IPS-18c (cell line): ENCODE measurements at regions not wholly inside any gene's neighbourhood (a gene's known extent, or its start where the extent isn't known, plus 50 kb on each side); places are given as distances from the start of the nearest gene placed in this dataset.

Experiments
- H3K4me3 ChIP-seq: 2 replicates; pipeline ENCODE4 v1.7.0; 2013; ENCODE audit warnings: low read depth, mild to moderate bottlenecking, low read length, moderate library complexity; ENCODE audit not compliant: insufficient read depth
- H3K9me3 ChIP-seq: one replicate; pipeline ENCODE4 v1.6.1; 2013; ENCODE audit warnings: mild to moderate bottlenecking, low read length, moderate library complexity; ENCODE audit not compliant: control insufficient read depth, insufficient read depth

DNA sequence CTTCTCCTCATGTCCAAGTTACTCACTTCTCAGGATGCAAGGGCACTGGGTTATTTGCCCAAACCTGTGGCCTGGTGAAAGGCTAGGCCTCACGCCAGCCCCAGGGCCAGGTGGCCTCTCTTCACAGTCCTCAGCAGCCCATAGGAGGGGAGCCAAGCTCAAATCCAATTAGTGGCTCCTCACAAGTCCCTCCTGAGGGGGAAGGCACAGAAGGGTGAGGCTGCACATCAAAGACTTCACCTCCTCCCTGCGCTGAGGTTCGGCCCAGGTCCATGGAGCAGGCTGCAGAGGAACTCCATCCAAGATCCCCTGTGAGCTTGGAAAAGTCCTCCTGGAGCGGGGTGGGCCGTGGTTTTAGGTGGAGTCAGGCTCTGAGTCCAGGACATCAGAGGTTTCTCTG lies 320.0 kb downstream of the FOXL1 start:
- Histone ChIP-seq H3K9me3 (no peaks in the 10 kb centered on the region), H3K4me3 (no peak overlapping the region)

DNA sequence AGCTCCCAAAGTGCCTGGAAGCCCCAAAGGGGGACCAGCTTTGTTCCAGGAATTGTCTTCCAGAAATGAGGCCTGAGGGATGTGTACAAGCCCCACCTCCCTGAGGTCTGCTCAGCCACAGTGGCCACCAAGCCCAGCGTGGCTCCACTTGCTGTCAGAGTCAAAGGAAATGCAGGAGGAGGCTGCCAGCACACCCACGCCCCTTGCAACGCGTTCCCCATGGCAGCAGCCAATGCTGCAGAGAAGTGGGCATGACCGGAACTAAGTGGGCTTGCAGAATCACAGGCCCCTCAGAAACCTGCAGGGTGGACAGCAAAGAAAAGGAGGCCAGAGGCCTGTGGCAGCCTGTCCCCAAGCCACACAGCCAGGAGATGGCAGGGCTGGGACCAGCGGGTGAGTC lies 320.8 kb downstream of the FOXL1 start:
- H3K9me3 ChIP-seq = no peaks in the 10 kb centered on the region

DNA sequence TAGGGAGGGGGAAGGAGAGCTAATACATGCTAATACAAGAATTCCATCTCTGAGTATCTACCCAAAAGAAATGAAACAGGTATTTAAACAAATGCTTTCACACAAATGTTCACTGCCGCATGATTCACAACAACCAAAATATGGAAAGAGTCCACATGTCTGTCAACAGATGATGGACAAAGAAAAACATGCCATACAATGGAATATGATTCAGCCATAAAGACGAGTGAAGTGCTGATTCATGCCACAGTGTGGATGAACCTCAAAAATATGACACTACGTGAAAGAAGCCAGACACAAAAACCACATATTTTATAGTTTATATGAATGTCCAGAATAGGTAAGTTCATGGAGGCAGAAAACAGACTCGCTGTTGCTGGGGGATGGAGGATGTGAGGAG lies 321.4 kb downstream of the FOXL1 start:
- H3K4me3 ChIP-seq = no peak overlapping the region
- no peaks in the 10 kb centered on the region for H3K9me3 ChIP-seq

More for the DNA sequence above, 320.8 kb downstream of the FOXL1 start:
- H3K4me3 ChIP-seq = no peak overlapping the region

- H3K9me3 ChIP-seq = no peaks in the 10 kb centered on the region
- no peak overlapping the region for H3K4me3 ChIP-seq
Measured at GRCh38 chr16:86901483-86901882, 323.1 kb downstream of the FOXL1 start.

DNA sequence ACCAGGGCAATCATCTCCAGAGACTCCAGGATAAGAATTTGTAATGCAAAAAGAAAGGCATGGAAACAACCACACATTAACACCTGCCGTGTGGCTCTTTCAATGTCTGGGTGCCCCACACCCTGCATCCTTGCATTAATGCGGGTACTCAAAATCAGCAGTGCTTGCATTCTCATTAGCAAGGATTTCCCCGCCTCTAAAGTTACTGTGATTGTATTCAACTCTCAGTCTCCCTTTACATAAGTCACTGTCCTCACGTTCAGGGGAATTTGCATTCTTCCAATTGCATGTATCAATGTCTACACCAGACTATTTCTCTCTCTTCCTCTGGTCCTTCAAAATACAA lies 324.3 kb downstream of the FOXL1 start:
- no peaks in the 10 kb centered on the region for H3K9me3 ChIP-seq

DNA sequence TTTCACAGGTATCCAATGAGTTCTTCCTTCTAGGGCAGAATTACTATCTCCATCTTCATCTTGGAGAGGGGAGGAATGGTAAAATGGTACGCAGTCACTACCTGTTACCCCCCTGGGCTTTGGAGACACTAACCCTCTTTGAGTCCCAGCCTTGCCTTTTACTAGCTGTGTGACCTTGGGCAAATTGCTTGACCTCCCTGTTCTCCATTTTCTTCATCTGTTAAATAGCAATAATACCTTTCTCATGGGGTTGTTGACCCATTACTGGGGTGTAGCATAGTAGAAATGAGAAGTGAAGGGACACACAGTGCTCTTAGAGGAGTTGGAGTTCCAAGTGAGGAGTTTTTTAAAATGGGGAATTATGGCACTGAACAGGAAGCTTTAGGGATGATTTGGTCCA lies 324.7 kb downstream of the FOXL1 start:
- no peaks in the 10 kb centered on the region for H3K9me3 ChIP-seq
- no peak overlapping the region; the same call in 1 of the 2 replicates for H3K4me3 ChIP-seq

More for the DNA sequence above, 324.3 kb downstream of the FOXL1 start:
- H3K4me3 ChIP-seq = no peak overlapping the region; the same call in 1 of the 2 replicates

- Histone ChIP-seq H3K4me3 (no peak overlapping the region), H3K9me3 (no peaks in the 10 kb centered on the region)
Measured at GRCh38 chr16:86905302-86905701, 327.0 kb downstream of the FOXL1 start.

DNA sequence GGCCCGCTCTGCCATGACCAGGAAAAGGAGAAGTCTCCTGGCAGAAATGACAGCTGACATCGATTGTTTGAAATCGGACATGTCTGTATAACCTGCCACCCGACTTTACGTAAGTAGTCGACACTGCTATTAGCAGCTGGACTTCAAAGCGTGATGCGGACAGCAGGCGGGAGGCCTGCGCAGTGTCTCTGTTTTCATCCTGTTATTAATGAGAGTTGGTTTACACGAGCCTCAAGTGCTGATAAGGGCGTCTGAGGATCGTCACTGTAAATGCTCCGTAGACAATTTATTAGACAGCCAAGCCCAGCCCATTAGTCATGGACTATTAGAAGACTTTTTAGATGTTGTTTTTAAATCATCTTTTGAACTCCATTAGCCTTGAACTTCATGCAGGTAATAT lies 328.3 kb downstream of the FOXL1 start:
- no peak overlapping the region for H3K4me3 ChIP-seq
- H3K9me3 ChIP-seq = no peaks in the 10 kb centered on the region

GRCh38 chr16:86909359-86910160 lies 331.2 kb downstream of the FOXL1 start:
- no peaks in the 10 kb centered on the region for H3K9me3 ChIP-seq
- no peak overlapping the region for H3K4me3 ChIP-seq

DNA sequence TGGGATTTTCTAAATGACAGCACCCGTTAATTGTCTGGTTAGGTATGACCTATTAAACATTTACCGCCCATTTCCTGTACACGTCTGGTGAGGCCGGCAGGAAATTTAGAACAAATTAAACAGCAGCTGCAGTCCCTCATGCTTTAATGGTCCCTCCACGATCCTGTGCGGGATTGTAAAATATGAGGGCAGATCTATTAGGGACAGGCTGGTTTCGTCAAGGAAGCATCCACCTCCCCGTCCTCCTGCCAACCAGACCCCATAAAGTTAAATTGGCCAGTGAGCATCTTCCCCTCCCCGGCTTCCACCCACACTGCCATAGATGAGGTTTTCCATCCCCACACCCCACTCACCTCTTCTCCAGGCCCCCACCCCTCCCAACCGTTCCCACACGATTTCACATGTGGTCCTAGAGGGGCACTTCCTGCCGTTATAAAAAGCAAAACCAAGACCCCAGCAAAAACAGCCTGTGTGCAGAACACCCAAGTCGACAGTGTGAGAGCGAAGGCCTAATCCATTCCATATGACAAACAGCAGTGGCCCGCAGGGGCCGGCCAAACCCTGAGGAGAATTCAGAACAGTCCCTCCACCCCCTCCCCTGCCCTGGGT lies 331.9 kb downstream of the FOXL1 start:
- no peak overlapping the region for H3K4me3 ChIP-seq
- H3K9me3 ChIP-seq = no peaks in the 10 kb centered on the region

GRCh38 chr16:86911437-86911958 lies 333.1 kb downstream of the FOXL1 start:
- H3K4me3 ChIP-seq = no peak overlapping the region
- H3K9me3 ChIP-seq = no peaks in the 10 kb centered on the region

- no peak overlapping the region for H3K4me3 ChIP-seq
- H3K9me3 ChIP-seq = no peaks in the 10 kb centered on the region
Measured at GRCh38 chr16:86913886-86914285, 335.5 kb downstream of the FOXL1 start.

GRCh38 chr16:86914876-86915717 lies 336.7 kb downstream of the FOXL1 start:
- Histone ChIP-seq H3K9me3 (no peaks in the 10 kb centered on the region), H3K4me3 (no peak overlapping the region)

DNA sequence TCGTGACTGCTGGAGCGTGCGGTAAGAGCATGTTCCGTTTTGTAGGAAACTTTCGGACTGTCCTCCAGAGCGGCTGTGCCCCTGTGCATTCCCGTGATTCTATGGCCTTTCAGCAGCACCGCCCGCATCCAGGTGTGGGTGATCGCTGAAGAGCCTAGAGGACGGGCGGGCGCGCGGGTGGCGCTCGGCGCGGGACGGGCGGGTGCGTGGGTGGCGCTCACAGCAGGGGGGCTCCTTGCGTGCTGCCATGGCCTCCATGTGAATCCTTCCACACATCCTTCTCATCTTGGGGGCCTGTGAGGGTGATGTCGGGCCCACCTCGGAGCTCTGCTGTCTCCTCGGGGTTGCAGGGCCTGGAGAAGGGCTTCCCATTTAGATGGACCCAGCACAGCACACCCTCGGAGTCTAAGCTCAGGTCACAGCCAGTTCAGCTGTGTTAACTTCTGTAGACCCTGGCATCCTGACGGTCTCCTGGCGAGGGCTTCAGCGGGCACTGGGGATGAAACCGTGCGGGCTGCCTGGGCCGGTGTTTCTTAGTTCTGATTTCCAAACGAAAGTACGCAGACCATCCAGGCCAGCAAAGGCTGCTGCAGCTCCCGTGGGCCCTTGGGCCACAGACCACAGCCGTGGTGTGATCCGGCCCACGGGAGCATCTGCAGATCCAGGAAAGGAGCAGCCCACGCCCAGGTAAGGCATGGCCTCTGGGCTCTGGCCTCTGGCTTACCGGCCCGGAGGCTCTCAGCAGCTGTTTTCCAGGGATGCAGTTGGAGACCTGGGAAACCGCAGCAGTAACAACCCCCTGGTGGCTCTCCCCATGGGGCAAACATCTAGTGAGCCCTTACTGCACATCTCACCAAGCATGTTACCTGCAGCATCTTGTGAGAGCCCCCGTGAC lies 339.4 kb downstream of the FOXL1 start:
- no peaks in the 10 kb centered on the region for H3K9me3 ChIP-seq
- H3K4me3 ChIP-seq = no peak overlapping the region

GRCh38 chr16:86918637-86919036 lies 340.3 kb downstream of the FOXL1 start:
- no peaks in the 10 kb centered on the region for H3K9me3 ChIP-seq
- H3K4me3 ChIP-seq = no peak overlapping the region

- no peak overlapping the region for H3K4me3 ChIP-seq
- no peaks in the 10 kb centered on the region for H3K9me3 ChIP-seq
Measured at GRCh38 chr16:86919078-86919477, 340.7 kb downstream of the FOXL1 start.
